ENCODE measurements at regions not wholly inside any gene's neighbourhood (a gene's known extent, or its start where the extent isn't known, plus 50 kb on each side); places are given as distances from the start of the nearest gene placed in this dataset.
"Not testable (repeated sequence)": the region's sequence is repeated elsewhere in the genome, so short reads cannot be mapped to it uniquely, and the experiment has no call there.

DNA sequence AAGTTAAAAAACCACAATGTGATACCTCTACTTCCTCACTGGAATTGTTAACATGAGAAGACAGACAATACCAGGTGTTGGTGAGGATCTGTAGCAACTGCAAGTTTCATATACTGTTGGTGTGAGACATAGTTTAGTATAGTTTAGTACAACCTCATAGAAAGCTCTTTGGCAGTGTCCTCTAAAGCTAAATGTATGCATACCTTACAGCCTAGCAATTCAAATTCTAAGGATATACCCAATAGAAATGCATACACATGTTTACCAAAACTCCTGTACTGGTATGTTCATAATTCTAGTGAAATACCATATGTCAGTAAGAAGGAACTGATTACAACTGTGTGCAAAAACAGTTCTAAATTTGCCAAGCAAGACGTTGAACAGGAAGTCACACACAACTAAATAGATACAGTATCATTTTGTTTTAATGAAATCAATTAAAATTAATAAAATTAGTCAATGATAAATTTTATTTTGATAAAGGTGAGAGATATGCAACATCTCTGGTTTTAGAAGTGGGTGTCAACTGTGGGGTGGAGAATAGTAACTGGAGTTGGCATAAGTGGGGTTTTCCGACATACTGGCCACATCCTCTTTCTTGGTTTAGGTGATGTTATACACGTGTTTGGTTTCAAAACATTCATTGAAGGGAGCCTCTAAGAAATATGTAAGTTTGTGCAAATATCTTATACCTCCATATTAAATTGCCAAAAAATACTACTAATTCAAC lies 450.7 kb downstream of the PTPRC start:
- intact Hi-C loops (cut with micrococcal nuclease), result no loop called here

DNA sequence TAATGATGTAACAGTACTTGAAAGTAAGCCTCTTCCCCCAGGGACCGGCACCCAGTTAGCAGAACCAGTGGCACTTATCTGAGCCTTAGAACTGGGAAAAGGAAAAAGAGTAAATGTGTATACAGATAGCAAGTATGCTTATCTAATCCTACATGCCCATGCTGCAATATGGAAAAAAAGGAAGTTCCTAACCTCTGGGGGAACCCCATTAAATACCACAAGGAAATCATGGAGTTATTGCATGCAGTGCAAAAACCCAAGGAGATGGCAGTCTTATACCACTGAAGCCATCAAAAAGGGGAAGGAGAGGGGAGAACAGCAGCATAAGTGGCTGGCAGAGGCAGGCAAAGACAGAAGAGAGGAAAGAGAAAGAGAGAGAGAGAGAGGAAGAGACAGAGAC lies 456.8 kb downstream of the PTPRC start:
- intact Hi-C loops (cut with micrococcal nuclease), result not testable (repeated sequence)

DNA sequence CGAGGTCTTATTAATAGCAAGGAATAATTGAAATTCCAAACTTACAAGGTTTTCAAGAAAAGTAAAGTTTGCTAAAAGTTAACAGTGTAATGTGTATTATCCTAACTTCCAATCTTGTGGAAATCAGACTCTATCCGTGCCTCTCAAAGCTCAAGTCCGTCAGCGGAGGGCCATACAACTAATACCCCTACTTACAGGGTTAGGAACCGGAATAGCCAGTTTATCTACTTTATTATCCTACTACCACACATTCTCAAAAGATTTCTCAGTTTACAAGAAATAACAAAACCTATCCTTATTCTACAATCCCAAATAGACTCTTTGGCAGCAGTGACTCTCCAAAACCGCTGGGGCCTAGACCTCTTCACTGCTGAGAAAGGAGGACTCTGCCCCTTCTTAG lies 457.8 kb downstream of the PTPRC start:
- intact Hi-C loops (cut with micrococcal nuclease), result no loop called here

GRCh38 chr1:199098468-199098867 lies 459.6 kb downstream of the PTPRC start:
- intact Hi-C loops (cut with micrococcal nuclease), result no loop called here

DNA sequence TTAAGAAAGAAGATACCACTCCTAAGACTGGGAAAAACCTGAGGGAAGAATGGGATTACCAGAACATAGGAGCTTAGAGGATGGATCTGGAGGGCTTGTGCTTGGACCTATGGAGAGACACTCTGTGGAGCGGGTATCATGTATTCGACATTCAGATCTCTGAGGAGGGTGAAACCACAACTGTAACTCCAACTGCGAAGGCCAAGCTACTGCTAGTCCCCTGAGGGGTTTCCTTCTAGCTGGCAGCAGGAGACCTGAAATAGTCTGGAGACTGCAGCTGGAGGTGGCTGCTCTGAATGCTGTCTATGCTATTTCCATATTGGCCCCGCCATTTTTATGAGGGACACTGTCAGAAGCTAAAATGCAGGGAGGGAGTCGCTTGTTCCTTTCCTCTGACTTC lies 462.3 kb downstream of the PTPRC start:
- intact Hi-C loops (cut with micrococcal nuclease), result no loop called here

GRCh38 chr1:199101635-199102034 lies 462.8 kb downstream of the PTPRC start:
- intact Hi-C loops (cut with micrococcal nuclease), result no loop called here

DNA sequence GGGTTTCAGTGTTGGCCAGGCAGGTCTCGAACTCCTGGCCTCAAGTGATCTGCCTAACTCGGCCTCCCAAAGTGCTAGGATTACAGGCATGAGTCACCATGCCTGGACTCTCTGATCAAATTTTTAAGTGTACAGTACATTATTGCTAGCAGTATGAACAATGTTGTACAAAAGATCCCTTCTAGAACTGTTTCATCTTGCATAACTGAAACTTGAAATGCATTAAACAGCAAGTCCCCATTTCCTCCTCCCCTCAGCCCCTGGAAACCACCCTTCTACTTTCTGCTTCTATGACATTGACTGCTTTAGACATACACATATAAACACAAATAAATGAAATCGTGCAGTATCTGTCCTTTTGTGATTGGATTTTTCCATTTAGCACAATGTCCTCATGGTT lies 463.4 kb downstream of the PTPRC start:
- intact Hi-C loops (cut with micrococcal nuclease), result no loop called here

- intact Hi-C loops (cut with micrococcal nuclease), result no loop called here
Measured at GRCh38 chr1:199109160-199109559, 470.3 kb downstream of the PTPRC start.

DNA sequence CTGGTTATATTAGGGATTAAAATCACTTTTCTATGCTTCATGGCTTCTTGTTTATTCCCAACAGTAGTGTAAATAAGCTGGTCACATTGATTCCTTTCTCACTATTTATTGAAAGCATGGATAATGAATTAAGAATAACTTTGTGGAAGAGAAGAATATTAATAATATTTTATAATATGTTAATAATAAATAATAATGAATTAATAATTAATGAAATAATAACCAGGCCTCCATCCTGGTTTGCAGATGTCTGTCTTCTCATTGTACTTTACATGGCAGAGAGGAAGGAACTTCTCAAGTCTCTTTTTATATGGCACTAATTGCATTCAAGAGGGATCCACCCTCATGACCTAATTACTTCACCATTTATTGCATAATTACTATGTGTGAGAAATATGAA lies 473.5 kb downstream of the PTPRC start:
- intact Hi-C loops (cut with micrococcal nuclease), result loop anchor here (2.0 to 5.0 kb wide), 3 partner anchors 95 to 340 kb away; no protein-coding TSS in a partner anchor

GRCh38 chr1:199113265-199113869 lies 474.5 kb downstream of the PTPRC start:
- intact Hi-C loops (cut with micrococcal nuclease), result loop anchor here (1.0 to 5.0 kb wide), 4 partner anchors 96 to 356 kb away; no protein-coding TSS in a partner anchor

- intact Hi-C loops (cut with micrococcal nuclease), result no loop called here
Measured at GRCh38 chr1:199116488-199116887, 477.6 kb downstream of the PTPRC start.

DNA sequence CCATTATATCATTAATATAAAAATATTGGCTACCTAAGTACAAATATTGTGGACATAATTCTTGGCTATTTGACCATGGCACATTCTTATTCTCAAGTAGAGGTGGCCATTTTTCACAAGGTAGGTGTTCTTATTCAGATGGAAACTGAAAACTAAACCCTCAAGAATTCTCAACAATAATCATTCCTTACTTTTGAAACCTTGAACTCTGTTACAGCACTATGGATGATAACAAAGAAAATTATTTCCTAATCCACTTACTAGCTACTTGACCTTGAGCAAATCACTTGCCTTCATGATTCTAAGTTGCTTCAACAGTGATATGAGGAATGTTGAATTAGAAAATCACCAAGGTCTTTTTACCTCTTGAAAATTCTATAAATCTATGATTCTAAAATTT lies 482.2 kb downstream of the PTPRC start:
- intact Hi-C loops (cut with micrococcal nuclease), result loop anchor here (10.0 kb wide), 1 partner anchor 124 kb away; no protein-coding TSS in a partner anchor

DNA sequence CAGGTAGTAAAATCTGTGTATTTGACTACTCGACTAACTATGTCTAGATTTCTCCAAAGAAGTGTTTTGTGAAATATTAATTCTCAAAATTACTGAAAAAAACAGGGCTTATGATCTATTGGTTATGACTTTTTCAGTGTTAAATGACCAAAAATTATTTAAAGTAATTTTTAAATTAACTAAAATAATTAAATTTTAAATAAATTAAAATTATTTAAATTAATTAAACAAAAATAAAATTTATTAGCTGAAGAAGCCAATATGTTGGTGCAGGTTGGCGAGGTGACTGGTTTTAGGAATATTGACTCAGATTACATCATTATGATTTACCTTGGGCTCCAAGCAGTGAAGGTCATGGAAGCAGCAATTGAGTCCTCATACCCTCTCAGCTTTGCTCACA lies 483.2 kb downstream of the PTPRC start:
- intact Hi-C loops (cut with micrococcal nuclease), result loop anchor here (10.0 kb wide), 1 partner anchor 123 kb away; no protein-coding TSS in a partner anchor

DNA sequence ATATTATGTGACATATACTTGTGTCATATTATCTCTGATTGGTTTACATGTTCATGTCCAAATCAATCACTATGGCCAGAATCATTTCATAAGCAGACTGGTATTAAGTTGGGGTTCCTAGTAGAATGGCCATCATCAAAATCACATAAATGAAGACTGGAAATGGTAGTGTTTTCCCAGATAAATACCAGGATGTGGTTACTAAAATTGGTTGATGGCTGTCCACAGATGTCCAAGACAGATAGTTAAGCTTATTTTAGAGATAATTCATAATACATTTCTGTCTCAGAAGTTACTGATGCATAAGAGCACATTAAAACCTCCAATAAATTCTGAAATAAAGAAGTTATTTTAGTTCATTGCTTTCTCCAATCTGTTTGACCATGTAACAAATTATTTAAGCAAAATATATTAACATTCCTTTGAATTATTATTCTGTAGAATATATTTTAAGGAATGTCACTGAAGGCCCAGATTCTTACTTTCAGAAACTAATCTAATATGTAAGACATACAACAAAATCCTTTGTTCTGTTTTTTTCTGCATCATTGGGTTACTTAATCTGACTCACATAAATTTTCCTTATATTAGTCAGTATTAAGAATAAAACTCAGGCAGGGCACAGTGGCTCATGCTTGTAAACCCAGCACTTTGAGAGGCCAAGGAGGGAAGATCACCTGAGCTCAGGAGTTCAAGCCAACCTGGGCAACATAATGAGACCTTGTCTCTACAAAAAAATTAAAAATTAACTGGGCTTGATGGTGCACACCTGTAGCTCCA lies 483.9 kb downstream of the PTPRC start:
- intact Hi-C loops (cut with micrococcal nuclease), result loop anchor here (10.0 kb wide), 1 partner anchor 122 kb away; no protein-coding TSS in a partner anchor

DNA sequence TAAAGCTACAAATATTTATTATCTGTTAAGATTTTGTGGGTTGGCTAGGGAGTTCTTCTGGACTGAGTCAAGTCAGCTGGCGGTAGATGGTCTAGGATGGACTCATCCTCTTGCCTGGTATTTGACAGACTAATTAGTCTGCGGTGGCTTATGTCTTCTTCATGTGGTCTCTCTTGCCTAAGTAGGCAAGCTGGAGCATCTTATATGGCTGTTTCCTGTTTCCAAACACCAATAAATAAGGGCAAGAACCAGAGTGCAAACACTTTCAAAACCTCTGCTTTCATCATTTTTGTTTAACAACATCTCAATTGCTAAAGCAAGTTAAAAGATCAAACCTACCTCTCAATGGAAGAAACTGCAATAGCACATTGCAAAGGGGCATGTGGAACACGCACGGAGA lies 484.8 kb downstream of the PTPRC start:
- intact Hi-C loops (cut with micrococcal nuclease), result loop anchor here (10.0 kb wide), 1 partner anchor 121 kb away; no protein-coding TSS in a partner anchor

- intact Hi-C loops (cut with micrococcal nuclease), result loop anchor here (10.0 kb wide), 1 partner anchor 120 kb away; no protein-coding TSS in a partner anchor
Measured at GRCh38 chr1:199124351-199124750, 485.5 kb downstream of the PTPRC start.

- intact Hi-C loops (cut with micrococcal nuclease), result loop anchor here (10.0 kb wide), 1 partner anchor 116 kb away; no protein-coding TSS in a partner anchor
Measured at GRCh38 chr1:199129247-199129646, 490.4 kb downstream of the PTPRC start.

DNA sequence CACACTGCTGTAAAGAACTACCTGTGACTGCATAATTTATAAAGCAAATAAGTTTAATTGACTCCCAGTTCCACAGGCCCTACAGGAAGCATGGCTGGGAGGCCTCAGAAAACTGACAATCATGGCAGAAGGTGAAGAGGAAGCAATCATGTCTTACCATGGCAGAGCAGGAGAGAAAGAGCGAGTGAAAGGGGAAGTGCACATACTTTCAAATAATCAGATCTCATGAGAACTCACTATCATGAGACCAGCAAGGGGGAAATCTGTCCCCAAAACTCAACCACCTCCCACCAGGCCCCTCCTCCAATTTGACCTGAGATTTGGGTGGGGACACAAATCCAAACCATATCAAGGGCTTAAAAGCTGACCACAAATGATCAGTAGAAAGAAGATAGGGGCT lies 493.2 kb downstream of the PTPRC start:
- intact Hi-C loops (cut with micrococcal nuclease), result no loop called here

DNA sequence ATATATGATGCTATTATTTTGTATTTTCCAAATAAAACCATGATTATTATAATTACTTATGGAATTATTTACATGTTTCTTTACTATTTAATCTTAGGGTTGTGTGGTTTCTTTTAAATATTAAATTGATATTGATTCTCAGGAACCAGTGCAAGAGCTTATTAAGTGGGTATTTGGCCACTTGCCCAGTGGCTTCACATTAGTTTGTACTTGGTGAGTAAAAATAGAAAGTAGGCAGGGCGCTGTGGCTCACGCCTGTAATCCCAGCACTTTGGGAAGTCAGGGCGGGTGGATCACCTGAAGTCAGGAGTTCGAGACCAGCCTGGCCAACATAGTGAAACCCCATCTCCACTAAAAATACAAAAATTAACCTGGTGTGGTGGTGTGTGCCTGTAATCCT lies 497.1 kb downstream of the PTPRC start:
- intact Hi-C loops (cut with micrococcal nuclease), result no loop called here

DNA sequence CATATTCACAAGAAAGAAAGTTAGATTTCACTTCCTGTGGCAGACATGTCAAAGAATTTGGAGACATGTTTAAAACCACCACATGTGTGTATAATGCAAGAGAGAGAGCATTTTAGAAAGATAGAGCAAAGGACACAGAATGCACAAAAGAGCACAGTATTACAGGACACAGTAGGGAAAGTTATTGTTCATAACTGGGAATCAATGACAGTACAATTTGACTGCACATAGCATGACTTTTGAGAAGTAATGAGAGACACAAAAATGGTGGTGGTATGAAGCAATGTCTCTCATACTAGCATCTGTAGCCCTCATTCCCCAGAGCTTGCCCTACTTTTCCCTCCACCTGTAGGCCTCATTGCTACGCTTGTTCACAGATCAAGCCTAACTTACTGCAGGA lies 499.2 kb downstream of the PTPRC start:
- intact Hi-C loops (cut with micrococcal nuclease), result no loop called here

GRCh38 chr1:199149591-199149990 lies 510.8 kb downstream of the PTPRC start:
- intact Hi-C loops (cut with micrococcal nuclease), result no loop called here

DNA sequence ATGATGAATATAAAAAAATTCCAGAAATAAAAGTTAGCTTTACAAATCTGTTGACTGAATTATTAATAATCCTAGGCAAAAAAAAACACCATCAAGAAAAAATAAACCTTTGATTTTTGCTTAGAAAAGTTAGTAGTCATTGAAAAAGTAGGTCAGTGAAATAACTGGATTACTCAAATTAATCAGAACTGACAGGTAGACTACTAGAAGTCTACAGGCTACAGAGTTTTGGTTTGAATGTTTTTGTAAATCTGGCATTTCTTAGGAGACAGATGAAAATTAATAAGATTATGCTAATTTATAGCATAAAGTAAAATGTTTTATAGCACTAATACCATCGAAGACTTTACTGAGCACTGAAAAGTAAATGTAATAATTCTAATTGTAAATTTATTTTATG lies 511.9 kb downstream of the PTPRC start:
- intact Hi-C loops (cut with micrococcal nuclease), result no loop called here
